ENCODE measurements at regions not wholly inside any gene's neighbourhood (a gene's known extent, or its start where the extent isn't known, plus 50 kb on each side); places are given as distances from the start of the nearest gene placed in this dataset.

GRCh38 chr20:60147004-60147403, 188.8 kb downstream of the CDH26 start:
- no peak overlapping the region for H3K4me3 ChIP-seq (ENCODE audit: control insufficient read depth, low read depth, low read length)
- no peak for DNase-seq (ENCODE audit: low read depth)
- TF ChIP-seq, protein P1, sequence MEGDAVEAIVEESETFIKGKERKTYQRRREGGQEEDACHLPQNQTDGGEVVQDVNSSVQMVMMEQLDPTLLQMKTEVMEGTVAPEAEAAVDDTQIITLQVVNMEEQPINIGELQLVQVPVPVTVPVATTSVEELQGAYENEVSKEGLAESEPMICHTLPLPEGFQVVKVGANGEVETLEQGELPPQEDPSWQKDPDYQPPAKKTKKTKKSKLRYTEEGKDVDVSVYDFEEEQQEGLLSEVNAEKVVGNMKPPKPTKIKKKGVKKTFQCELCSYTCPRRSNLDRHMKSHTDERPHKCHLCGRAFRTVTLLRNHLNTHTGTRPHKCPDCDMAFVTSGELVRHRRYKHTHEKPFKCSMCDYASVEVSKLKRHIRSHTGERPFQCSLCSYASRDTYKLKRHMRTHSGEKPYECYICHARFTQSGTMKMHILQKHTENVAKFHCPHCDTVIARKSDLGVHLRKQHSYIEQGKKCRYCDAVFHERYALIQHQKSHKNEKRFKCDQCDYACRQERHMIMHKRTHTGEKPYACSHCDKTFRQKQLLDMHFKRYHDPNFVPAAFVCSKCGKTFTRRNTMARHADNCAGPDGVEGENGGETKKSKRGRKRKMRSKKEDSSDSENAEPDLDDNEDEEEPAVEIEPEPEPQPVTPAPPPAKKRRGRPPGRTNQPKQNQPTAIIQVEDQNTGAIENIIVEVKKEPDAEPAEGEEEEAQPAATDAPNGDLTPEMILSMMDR (conservative IDR thresholded peaks at IDR 0.05; ENCODE audit: control insufficient read depth, insufficient read depth, low read depth, low read length) = no peak

DNA sequence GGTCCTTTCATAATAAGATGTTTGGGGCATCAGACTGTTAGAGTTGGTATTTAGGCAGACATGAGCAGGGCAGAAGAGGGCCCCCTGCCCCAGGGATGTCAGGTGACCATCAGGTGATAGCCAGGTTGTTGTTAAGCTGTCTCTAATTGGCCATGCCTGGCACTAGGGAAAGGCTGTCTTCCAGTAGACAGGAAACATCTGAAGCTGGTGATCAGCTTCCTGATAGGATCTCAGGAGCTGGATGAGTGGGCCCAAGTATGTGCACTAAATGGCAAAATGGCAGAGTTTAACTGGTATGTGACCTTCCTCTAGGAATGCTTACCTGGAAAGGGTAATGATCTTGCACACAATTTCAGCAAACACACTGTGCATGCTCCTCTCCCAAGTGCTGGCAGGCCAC, 190.7 kb downstream of the CDH26 start:
- TF ChIP-seq, protein P1 (conservative IDR thresholded peaks at IDR 0.05; ENCODE audit: control insufficient read depth, insufficient read depth, low read depth, low read length) = no peak
- DNase-seq (ENCODE audit: low read depth) = no peak
- H3K4me3 ChIP-seq (ENCODE audit: control insufficient read depth, low read depth, low read length) = no peak overlapping the region

GRCh38 chr20:60152792-60153191, 194.6 kb downstream of the CDH26 start:
- H3K4me3 ChIP-seq (ENCODE audit: control insufficient read depth, low read depth, low read length) = no peak overlapping the region
- TF ChIP-seq, protein P1 (conservative IDR thresholded peaks at IDR 0.05; ENCODE audit: control insufficient read depth, insufficient read depth, low read depth, low read length) = no peak
- no peak for DNase-seq (ENCODE audit: low read depth)

DNA sequence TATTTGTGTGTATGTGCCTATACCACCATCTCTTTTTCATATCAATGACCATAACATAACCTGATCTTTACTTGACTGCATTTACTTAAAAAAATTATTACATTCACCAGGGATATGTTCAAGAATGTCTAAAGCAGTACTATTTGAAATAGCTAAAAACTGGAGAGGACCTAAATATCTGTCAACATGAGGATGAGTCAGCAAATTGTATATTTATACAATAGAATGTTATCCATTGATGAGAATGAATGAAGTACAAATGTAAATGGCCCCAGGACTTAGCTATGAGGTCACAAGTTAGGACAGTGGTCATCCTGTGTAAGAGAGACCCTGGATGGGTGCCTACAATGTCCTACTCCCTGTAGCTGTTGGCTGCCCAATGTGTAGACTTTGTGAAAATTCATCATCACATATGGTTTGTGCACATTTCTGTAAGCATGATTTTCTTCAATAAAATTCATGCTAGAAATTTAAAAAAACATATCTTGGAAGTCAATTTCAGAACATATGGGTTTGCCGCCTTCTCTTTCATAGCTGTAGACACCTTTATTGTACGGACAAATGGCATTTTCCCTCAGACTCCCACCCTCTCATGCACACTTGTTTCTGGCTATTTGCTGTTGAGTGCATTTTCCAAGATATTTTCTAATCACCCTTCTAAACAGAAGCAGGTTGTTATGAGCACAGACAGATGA, 202.4 kb downstream of the CDH26 start:
- TF ChIP-seq, protein P1 (conservative IDR thresholded peaks at IDR 0.05; ENCODE audit: control insufficient read depth, insufficient read depth, low read depth, low read length) = no peak
- DNase-seq (ENCODE audit: low read depth) = no peak
- H3K4me3 ChIP-seq (ENCODE audit: control insufficient read depth, low read depth, low read length) = no peak overlapping the region

DNA sequence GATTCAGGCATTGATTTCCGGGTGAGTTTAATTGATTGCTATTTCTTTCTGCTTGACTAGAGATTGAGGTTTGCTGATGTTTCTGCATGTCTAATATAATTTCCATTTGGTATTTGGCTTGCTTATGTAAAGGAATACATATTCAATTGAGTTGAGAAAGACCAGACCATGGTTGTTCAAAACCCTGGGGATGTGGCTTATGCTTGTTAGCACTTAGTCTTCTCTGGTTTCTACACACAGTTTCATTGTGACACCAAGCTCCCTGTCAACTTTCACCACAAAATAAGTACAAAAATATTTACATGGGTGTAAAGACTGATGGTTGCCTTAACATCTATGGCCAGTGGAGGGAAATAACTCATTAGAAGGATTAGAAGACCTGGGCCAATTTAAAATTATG, 209.6 kb downstream of the CDH26 start:
- DNase-seq (ENCODE audit: low read depth) = no peak
- TF ChIP-seq, protein P1 (conservative IDR thresholded peaks at IDR 0.05; ENCODE audit: control insufficient read depth, insufficient read depth, low read depth, low read length) = no peak

DNA sequence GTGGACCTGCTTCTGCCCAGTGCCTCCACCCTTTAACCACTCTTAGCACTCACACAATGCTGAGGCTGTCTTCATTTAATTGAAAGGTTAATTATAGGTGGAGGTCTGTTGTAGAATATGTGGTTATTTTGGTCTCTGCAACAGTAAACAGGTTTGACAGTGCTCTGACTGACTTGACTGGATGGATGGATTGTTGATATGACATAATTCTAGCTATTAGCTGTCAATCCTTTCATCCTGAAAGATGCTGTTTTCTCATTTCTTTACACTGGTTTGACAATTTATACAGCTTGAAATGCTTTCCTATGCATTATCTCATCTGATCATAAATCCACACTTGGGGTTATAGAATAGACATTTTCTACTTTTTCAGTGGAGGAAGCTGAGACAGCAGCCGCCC, 210.7 kb downstream of the CDH26 start:
- no peak for DNase-seq (ENCODE audit: low read depth)
- TF ChIP-seq, protein P1 (conservative IDR thresholded peaks at IDR 0.05; ENCODE audit: control insufficient read depth, insufficient read depth, low read depth, low read length) = no peak
- H3K4me3 ChIP-seq (ENCODE audit: control insufficient read depth, low read depth, low read length) = no peak overlapping the region

More for the DNA sequence above, 209.6 kb downstream of the CDH26 start:
- no peak overlapping the region for H3K4me3 ChIP-seq (ENCODE audit: control insufficient read depth, low read depth, low read length)

All from fibroblast of mammary gland (primary cell).